ENCODE measurements at regions not wholly inside any gene's neighbourhood (a gene's known extent, or its start where the extent isn't known, plus 50 kb on each side); places are given as distances from the start of the nearest gene placed in this dataset.

DNA sequence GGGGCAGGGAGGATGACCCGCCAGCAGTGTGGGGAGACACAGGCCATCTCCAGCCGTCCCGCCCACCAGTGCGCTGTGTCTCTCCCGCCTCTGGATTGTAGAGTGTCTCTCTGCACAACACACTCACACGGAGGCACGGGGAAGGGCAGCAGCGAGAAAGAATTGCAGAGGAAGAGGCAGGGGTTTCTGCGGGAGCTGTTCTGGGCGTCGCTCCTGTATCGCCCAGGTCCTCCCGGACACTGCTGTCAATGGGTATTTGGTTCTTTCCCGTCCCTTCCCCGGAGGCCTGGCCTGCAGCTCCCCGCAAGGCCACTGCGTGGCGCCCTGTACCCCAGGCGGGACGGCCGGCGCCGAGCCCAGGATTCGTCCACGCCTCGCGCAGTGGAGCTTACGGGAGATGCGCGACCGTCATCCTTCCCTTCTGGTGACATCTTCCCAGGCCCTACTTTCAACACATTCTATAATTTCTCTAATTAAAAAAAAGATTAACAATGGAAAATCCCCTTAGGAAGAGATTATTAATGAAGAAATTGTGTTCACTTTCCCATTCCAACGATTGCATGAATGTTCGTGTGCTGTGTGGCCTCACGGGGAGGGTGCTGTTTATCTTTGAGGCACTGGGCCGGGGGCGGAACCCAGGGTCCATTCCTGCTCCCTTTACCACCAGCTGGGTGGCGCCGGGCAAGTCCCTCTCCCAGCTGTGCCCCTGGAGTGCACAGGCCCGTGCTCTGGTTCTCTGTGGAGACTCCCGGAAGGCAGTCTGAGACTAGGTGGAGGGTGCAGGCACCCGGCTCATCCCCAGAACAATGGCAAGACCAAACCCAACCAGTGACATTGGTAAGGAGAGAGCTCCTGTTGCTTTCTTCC, 95.7 kb downstream of the CPZ start (continued):
- TF ChIP-seq CHD7 (IDR thresholded peaks at IDR 0.05; ENCODE audit: insufficient replicate concordance, low read length) (no peak), POLR2A (IDR thresholded peaks at IDR 0.05; ENCODE audit: control extremely low read depth in 1 of 2, low read depth in 2 of 2, low read length in 2 of 2) (no peak), CHD2 (IDR thresholded peaks at IDR 0.05; ENCODE audit: low read length) (no peak), SP1 (IDR thresholded peaks at IDR 0.05; ENCODE audit: low read depth, low read length) (no peak), TAF1 (IDR thresholded peaks at IDR 0.05; ENCODE audit: low read depth, low read length) (no peak), TBP (IDR thresholded peaks at IDR 0.05; ENCODE audit: low read depth, low read length) (no peak), SIX5 (IDR thresholded peaks at IDR 0.05; ENCODE audit: low read depth, low read length) (no peak), CEBPB (IDR thresholded peaks at IDR 0.05; ENCODE audit: low read depth, low read length) (0 out of 2 replicates have a peak, but pooled peaks have one; percentile 1), KDM5A (IDR thresholded peaks at IDR 0.05; ENCODE audit: low read length) (no peak)

All from H1 (cell line).